WTC11 (cell line): ENCODE measurements at regions not wholly inside any gene's neighbourhood (a gene's known extent, or its start where the extent isn't known, plus 50 kb on each side); places are given as distances from the start of the nearest gene placed in this dataset.

Experiments used
- ESRRA ChIP-seq: sonication (generic); formaldehyde crosslinking; IDR thresholded peaks from 2 replicates; pipeline ENCODE4 v1.8.1; 2022; ENCODE audit warnings: mild to moderate bottlenecking, missing genetic modification reagents, borderline replicate concordance
- GRHL2 ChIP-seq: fragments of 250-450 bp; sonication (Bioruptor Pico); IDR thresholded peaks from 2 replicates; pipeline ENCODE4 v1.8.0; 2022; ENCODE audit warnings: mild to moderate bottlenecking, moderate library complexity; ENCODE audit not compliant: insufficient replicate concordance, severe bottlenecking
- JAZF1 ChIP-seq: fragments of 250-450 bp; sonication (Bioruptor Pico); IDR thresholded peaks from 2 replicates; pipeline ENCODE4 v1.9.0; 2021; ENCODE audit warnings: moderate library complexity, mild to moderate bottlenecking, inconsistent platforms
- NR2C2 ChIP-seq: sonication (generic); formaldehyde crosslinking; IDR thresholded peaks from 2 replicates; pipeline ENCODE4 v1.8.0; 2022; ENCODE audit warnings: mild to moderate bottlenecking, missing genetic modification reagents
- NR3C1 ChIP-seq: sonication (generic); formaldehyde crosslinking; conservative IDR thresholded peaks from 2 replicates; pipeline ENCODE4 v1.8.1; 2023; ENCODE audit warnings: low read depth, mild to moderate bottlenecking, missing genetic modification reagents
- RELA ChIP-seq: sonication (generic); formaldehyde crosslinking; IDR thresholded peaks from 2 replicates; pipeline ENCODE4 v1.8.1; 2022; ENCODE audit warnings: missing genetic modification reagents, mild to moderate bottlenecking, borderline replicate concordance
- SP1 ChIP-seq: sonication (generic); formaldehyde crosslinking; conservative IDR thresholded peaks from 2 replicates; pipeline ENCODE4 v1.8.1; 2022; ENCODE audit warnings: missing genetic modification reagents
- ZNF138 ChIP-seq: sonication (generic); formaldehyde crosslinking; conservative IDR thresholded peaks from 2 replicates; pipeline ENCODE4 v1.8.1; 2022; ENCODE audit warnings: mild to moderate bottlenecking, moderate library complexity, missing genetic modification reagents
- ZNF416 ChIP-seq: fragments of 250-450 bp; sonication (Bioruptor Pico); IDR thresholded peaks from 2 replicates; pipeline ENCODE4 v1.9.0; 2021; ENCODE audit warnings: mild to moderate bottlenecking, inconsistent platforms
- TF ChIP-seq, protein P1 (sequence below): sonication (generic); formaldehyde crosslinking; IDR thresholded peaks from 2 replicates; pipeline ENCODE4 v1.8.0; 2022; ENCODE audit warnings: mild to moderate bottlenecking, missing genetic modification reagents
- TF ChIP-seq, protein P2 (sequence below): fragments of 200-600 bp; IDR thresholded peaks from 2 replicates; pipeline ENCODE4 v1.8.0; 2022; ENCODE audit warnings: antibody characterized with exemption
- TF ChIP-seq, protein P3 (sequence below): sonication (generic); formaldehyde crosslinking; IDR thresholded peaks from 2 replicates; pipeline ENCODE4 v1.8.1; 2022; ENCODE audit warnings: mild to moderate bottlenecking, missing genetic modification reagents, moderate library complexity, borderline replicate concordance
- TF ChIP-seq, protein P4 (sequence below): sonication (generic); formaldehyde crosslinking; conservative IDR thresholded peaks from 2 replicates; pipeline ENCODE4 v1.8.1; 2023; ENCODE audit warnings: mild to moderate bottlenecking, low read depth, missing genetic modification reagents, moderate library complexity
- TF ChIP-seq, protein P5 (sequence below): sonication (generic); formaldehyde crosslinking; IDR thresholded peaks from 2 replicates; pipeline ENCODE4 v1.8.0; 2022; ENCODE audit warnings: mild to moderate bottlenecking, missing genetic modification reagents

DNA sequence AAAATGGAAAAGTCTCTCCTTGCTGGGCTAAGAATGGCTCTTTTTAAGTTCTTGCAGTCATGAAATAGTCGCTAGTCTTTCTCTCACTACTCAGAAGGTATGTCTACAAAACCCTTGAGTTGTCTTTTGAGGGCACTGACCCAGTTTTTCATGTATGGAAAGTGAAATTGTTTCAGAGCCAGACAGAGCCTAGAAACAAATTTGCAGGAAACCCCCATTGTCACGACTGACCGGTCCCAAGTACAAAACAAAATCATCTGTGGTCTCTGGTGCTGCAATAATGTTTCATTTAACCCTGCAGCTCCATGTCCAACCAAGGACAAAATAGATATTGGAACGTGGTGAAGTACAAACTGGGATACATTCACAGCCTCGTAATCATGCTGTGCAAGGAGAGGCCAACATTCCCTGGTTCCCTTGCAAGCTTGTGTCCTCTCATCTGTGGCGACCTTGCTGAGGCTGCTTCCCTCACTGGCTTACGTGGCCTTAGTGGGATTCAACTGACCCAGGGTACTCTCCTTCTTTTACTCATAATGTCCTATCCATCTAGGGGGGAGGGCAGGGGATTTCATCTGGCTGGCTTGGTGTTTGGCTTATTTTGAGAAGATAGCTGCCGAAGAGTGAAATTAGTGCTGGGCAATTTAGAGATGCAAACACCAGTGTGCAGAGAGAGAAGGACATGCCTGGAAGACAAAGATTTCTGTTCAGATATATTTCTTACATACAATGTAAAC, 172.5 kb downstream of the IPMK start:
- TF ChIP-seq NR2C2 (CRISPR knock-in tag) (no peak), JAZF1 (no peak), ZNF416 (CRISPR knock-in tag) (no peak), NR3C1 (no peak), RELA (CRISPR knock-in tag) (no peak), GRHL2 (no peak), SP1 (CRISPR knock-in tag) (no peak), ESRRA (CRISPR knock-in tag) (no peak), ZNF138 (CRISPR knock-in tag) (no peak)
- TF ChIP-seq, protein P1, sequence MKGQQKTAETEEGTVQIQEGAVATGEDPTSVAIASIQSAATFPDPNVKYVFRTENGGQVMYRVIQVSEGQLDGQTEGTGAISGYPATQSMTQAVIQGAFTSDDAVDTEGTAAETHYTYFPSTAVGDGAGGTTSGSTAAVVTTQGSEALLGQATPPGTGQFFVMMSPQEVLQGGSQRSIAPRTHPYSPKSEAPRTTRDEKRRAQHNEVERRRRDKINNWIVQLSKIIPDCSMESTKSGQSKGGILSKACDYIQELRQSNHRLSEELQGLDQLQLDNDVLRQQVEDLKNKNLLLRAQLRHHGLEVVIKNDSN (CRISPR knock-in tag): no peak
- TF ChIP-seq, protein P2, sequence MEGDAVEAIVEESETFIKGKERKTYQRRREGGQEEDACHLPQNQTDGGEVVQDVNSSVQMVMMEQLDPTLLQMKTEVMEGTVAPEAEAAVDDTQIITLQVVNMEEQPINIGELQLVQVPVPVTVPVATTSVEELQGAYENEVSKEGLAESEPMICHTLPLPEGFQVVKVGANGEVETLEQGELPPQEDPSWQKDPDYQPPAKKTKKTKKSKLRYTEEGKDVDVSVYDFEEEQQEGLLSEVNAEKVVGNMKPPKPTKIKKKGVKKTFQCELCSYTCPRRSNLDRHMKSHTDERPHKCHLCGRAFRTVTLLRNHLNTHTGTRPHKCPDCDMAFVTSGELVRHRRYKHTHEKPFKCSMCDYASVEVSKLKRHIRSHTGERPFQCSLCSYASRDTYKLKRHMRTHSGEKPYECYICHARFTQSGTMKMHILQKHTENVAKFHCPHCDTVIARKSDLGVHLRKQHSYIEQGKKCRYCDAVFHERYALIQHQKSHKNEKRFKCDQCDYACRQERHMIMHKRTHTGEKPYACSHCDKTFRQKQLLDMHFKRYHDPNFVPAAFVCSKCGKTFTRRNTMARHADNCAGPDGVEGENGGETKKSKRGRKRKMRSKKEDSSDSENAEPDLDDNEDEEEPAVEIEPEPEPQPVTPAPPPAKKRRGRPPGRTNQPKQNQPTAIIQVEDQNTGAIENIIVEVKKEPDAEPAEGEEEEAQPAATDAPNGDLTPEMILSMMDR: no peak
- TF ChIP-seq, protein P3, sequence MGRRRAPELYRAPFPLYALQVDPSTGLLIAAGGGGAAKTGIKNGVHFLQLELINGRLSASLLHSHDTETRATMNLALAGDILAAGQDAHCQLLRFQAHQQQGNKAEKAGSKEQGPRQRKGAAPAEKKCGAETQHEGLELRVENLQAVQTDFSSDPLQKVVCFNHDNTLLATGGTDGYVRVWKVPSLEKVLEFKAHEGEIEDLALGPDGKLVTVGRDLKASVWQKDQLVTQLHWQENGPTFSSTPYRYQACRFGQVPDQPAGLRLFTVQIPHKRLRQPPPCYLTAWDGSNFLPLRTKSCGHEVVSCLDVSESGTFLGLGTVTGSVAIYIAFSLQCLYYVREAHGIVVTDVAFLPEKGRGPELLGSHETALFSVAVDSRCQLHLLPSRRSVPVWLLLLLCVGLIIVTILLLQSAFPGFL (CRISPR knock-in tag): no peak
- TF ChIP-seq, protein P4, sequence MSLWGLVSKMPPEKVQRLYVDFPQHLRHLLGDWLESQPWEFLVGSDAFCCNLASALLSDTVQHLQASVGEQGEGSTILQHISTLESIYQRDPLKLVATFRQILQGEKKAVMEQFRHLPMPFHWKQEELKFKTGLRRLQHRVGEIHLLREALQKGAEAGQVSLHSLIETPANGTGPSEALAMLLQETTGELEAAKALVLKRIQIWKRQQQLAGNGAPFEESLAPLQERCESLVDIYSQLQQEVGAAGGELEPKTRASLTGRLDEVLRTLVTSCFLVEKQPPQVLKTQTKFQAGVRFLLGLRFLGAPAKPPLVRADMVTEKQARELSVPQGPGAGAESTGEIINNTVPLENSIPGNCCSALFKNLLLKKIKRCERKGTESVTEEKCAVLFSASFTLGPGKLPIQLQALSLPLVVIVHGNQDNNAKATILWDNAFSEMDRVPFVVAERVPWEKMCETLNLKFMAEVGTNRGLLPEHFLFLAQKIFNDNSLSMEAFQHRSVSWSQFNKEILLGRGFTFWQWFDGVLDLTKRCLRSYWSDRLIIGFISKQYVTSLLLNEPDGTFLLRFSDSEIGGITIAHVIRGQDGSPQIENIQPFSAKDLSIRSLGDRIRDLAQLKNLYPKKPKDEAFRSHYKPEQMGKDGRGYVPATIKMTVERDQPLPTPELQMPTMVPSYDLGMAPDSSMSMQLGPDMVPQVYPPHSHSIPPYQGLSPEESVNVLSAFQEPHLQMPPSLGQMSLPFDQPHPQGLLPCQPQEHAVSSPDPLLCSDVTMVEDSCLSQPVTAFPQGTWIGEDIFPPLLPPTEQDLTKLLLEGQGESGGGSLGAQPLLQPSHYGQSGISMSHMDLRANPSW (CRISPR knock-in tag): no peak
- TF ChIP-seq, protein P5, sequence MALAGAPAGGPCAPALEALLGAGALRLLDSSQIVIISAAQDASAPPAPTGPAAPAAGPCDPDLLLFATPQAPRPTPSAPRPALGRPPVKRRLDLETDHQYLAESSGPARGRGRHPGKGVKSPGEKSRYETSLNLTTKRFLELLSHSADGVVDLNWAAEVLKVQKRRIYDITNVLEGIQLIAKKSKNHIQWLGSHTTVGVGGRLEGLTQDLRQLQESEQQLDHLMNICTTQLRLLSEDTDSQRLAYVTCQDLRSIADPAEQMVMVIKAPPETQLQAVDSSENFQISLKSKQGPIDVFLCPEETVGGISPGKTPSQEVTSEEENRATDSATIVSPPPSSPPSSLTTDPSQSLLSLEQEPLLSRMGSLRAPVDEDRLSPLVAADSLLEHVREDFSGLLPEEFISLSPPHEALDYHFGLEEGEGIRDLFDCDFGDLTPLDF (CRISPR knock-in tag): no peak
